Amniotic epithelial cell (primary cell): ENCODE measurements at regions not wholly inside any gene's neighbourhood (a gene's known extent, or its start where the extent isn't known, plus 50 kb on each side); places are given as distances from the start of the nearest gene placed in this dataset.
"Not testable (repeated sequence)": the region's sequence is repeated elsewhere in the genome, so short reads cannot be mapped to it uniquely, and the experiment has no call there.

Experiments
- DNase-seq: peaks from one replicate; pipeline ENCODE4 v3.0.0-alpha.2; 2010; ENCODE audit warnings: low read depth

DNA sequence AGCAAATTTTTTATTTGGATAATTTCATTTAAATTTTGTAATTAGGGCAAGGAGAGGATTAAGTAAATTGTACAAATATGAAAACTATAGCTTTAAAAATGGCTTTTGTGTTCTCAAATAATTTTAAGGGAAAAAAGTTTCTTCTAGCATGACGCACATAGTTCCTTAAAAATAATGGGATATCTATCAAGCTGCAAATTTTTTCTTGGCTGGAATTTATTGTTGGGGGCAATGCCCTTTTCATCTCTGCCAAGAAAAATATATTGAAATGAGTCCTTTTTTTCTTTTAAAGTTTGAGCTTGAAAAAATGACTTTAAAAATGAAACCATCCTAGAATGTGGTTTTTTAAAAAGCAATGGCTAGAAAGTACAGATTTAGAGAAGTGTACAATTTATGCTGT lies 154.4 kb upstream of the UGT8 start:
- no peak for DNase-seq

- not testable (repeated sequence) for DNase-seq
These were observed 150.6 kb upstream of the UGT8 start for GRCh38 chr4:114447963-114448516.

- no peak for DNase-seq
These were observed 139.9 kb upstream of the UGT8 start for GRCh38 chr4:114458728-114459127.

GRCh38 chr4:114464726-114465272 lies 133.8 kb upstream of the UGT8 start:
- no peak for DNase-seq

DNA sequence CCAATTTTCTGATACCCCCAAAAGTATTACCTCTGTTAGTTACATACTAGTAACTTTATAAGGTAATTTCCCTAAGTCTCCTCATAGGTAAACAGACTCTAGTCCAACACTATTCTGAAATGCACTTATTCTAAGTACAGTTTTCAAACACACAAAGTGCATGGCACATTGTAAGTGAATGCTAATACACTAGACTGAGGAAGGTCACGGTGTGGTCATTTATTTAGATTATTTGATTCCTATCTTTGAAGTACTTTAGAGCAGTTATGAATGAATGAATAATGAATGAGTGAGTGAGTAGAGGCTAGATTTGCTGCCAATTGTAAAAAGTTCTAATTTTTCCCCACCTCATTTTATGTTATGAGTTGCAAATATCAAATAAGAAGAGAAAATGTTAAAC lies 132.8 kb upstream of the UGT8 start:
- DNase-seq, result no peak

DNA sequence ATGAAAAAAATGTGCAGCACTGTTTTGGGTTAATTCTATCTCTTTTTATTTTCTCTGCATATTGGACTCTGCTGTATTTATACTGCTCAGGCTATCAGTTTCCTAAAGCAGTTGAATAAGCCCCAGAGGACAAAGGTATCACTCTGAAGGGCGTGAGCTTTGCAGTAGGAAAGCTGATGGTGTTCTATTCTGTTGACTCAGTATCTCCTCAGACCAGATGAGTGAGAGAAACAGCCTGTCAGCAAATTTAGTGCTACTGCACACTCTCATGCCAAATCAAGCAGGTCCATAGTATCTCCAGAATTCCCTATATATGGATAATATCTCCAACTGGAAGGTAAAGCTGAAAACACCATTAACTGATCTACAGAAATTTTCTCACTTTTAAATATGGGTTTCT lies 132.3 kb upstream of the UGT8 start:
- no peak for DNase-seq

DNA sequence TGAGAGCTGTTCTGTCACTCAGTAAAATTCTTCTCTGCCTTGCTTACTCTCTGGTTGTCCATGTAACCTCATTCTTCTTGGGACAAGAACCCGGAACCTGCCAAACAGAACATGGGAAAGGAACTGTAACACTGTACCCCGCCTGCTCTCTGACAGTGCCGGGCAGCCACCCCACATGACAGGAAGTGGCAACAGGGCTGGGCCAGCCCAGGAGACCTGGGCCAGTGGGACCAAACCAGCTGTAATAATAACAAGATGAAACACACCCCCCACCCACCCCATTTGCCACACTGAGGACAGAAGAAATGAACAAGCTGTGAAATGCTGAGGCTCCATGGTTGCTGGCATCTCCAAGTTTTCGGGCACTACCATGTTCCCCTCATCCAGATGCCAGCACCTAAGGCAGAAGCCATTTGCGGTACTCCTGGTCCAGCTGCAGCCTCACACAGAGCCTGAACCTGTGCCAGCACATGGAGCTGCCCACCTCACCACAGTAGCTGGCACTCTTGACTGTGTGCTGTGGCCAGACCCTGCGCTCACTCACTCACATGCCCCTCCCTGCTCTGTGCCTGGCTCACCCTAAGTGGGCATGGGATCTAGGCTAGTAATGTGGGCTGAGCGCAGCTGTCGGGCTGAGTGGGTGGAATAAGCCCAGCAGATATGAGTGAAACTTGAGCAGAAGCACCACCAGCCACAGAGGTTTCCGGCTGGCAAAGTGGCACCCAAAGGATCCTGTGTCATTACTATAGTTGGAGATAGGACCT lies 126.2 kb upstream of the UGT8 start:
- no peak for DNase-seq

GRCh38 chr4:114474188-114474800 lies 124.3 kb upstream of the UGT8 start:
- no peak for DNase-seq

DNA sequence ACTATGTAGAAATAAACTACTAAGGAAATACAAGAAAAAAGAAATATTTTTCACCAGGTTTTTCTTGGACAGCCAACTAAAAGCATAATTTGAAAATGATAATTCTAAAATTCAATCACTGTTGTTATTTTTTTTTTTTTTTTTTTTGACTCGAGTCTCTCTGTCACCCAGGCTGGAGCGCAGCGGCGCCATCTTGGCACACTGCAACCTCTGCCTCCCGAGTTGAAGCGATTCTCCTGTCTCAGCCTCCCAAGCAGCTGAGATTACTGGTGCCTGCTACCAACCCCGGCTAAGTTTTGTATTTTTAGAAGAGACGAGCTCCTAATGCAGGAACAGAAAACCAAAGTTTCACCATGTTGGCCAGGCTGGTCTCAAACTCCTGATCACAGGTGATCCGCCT lies 122.3 kb upstream of the UGT8 start:
- DNase-seq, result no peak

DNA sequence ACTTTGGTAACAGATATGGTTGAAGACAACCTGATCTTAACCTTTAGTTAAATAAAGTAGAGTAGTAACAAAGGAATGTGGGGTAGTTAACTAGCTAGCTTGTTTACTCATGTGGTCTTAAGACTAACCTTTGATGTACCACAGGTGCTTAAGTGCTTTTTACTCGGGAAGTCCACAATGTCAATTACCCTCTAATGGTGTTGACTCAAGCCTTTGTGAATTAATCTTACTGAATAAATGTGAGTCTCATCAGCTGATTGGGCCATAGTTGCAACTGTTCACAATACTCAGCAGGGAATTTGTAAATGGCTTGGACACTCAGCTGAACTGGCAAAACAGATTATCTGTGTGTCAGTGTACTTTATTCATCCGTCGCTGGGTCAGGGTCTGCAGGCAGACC lies 119.0 kb upstream of the UGT8 start:
- no peak for DNase-seq

DNA sequence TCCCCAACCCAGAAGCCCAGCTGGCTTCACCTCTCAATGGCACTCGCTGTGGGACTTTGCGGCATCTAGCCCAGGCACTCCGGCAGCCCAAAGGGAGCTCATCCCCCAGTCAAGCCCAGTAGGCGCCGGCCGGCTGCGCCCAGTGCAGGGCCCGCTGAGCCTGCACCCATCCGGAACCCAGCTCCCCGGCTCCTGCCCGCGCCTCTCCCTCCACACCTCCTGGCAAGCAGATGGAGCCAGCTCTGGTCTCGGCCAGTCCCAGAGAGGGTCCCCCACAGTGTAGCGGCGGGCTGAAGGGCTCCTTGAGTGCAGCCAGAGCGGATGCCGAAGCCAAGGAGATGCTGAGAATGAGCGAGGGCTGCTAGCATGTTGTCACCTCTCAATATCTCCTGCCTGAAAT lies 116.8 kb upstream of the UGT8 start:
- DNase-seq, result no peak

DNA sequence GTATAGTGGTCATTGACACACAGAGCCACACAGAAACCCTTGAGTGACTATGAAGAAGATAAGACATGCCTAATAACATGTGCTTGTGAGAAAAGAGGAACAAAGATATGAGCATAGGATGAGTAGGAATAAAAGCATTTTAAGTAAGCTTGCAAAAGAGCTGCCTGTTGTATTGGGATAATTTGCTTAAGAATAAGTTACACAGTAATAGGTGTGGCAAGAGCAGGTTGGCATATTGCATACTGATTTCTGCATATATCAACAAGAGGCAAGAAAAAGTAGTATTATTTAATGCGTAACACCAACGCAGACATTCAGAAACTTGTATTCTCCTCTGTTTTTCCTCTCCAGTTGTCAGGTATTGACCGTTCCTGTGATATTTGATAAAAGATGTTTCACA lies 111.5 kb upstream of the UGT8 start:
- DNase-seq, result no peak

DNA sequence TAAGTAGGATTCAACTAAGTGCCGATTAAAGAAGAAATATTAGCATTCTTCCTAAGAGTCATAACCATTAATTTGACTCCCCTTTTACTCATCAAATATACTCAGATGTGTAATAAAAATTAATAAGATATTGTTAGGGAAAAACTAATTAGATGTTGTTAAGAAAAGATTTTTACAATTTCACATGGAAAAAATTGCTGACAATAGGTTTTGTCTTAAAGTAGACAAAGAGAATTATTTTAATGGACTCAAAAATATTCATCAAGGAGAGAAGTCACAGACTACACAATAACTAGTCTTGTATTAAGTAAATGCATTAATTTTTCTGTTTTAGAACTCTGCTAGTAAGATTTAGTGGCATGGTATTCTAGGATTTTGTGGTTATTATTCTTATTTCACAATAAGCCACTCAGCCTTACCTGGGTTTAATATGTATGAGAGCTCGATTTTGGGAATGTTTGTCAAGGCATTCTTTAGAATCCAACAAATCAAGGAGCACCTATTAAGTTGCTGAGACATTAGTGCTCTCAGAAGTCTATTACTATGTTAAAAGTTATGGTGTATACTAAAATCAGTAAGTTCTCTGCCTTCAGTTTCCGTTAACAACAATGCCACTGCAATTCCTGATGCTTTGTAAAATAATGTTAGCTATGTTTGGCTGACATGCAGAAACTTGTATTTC lies 110.2 kb upstream of the UGT8 start:
- DNase-seq, result no peak

GRCh38 chr4:114494246-114494803 lies 104.3 kb upstream of the UGT8 start:
- no peak for DNase-seq

DNA sequence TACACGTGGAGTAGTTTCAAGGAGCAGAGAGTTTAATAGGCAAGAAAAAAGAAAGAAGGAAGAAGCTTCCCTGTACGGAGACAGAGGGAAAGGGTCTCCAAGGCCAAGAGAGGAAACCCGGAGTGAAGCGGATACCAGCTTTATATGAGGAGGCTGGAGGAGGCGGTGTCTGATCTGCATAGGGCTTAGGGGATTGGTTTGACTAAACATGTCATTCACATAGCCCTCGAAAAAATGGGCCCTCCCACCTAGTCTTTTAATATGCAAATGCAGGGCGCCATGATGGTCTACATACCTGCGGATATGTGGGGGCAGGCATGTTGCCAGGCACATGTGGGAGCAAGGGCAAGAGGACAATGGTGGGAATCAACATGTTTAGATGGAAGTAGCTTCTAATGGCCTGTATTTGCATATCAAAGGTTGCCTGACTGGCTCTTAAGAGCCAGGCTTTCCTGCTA lies 103.1 kb upstream of the UGT8 start:
- no peak for DNase-seq

DNA sequence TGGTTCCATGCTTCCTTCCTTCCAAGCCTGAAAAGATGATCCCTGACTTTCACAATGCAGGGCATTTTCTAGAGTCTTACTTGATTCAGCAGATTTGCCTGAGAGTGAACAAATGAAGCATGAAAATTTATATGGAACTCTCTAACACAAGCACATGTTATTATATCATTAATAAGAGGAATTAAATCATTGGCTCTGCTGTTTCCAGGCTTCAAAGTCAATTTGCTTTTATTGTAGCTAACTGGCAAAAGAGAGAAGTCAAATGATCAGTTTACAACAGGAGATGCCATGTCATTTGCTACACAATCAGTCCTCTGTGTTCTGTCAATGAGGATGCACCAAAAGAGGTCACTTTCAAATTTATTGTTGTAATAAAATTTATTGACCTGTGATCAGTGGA lies 101.5 kb upstream of the UGT8 start:
- DNase-seq, result no peak

- DNase-seq, result no peak
These were observed 89.3 kb upstream of the UGT8 start for GRCh38 chr4:114509340-114509739.

GRCh38 chr4:114512595-114513295 lies 85.9 kb upstream of the UGT8 start:
- no peak for DNase-seq

- no peak for DNase-seq
These were observed 79.2 kb upstream of the UGT8 start for GRCh38 chr4:114519368-114519767.

GRCh38 chr4:114527170-114527569 lies 71.4 kb upstream of the UGT8 start:
- no peak for DNase-seq

DNA sequence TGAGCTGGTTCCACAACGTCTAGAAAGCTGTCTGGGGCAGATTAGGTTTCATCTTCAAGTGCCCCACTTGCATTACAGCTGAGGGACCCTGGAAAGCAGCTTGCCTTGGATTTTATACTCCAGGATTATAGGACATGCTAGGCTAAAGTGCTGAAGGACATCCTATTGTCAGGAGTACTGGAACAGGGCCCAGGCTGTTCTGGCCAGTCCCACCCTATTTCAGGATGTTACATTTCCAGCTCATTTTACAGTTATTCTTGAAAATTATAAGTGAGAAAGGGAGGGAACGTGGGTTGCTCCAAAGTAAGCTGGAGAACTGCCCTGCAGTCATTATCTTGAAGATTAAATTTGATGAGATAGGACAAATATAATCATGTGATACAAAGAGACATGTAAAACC lies 71.0 kb upstream of the UGT8 start:
- DNase-seq, result no peak

DNA sequence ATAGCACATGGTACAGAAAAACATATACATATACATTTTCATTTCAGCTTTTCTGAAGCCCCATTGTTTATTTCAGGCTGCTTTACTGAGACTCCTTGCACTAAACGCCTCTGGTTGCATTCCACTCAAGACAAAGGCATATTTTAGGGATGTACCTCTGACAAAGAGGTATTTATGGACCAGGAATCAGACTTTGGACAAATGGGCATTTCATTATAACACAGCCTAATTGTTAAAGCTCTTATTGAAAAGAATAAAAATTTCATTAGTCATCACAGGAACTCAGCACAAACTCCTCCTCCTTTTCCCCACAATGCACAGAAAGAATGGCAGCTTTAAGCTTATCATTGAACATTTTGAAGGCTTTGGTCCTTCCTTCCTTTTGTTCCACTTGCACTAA lies 62.9 kb upstream of the UGT8 start:
- no peak for DNase-seq
